ENCODE measurements at regions not wholly inside any gene's neighbourhood (a gene's known extent, or its start where the extent isn't known, plus 50 kb on each side); places are given as distances from the start of the nearest gene placed in this dataset.

DNA sequence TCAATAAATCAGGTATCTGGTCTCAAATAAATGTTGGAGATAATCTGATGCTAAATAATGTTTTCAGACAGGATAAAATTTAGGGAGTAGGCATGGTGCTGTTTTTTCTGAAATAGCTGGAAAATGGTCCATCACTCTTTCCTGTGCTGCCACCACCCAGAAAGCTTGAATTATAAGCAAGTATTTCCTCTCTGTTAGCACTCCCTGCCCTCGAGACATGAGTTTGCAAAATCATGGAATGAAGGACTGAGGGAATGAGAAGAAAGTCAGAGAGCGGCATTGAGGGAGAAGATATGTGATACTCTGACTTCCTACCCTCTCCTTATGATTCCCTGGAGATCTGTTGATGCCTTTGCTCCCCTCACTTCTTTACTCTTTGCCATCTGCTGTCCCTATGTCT, 1095.7 kb downstream of the IGSF11 start:
- TF ChIP-seq EZH2 (IDR thresholded peaks at IDR 0.05; ENCODE audit: insufficient read depth, poor library complexity, severe bottlenecking) (no peak), EZH2phosphoT487 (IDR thresholded peaks at IDR 0.05; ENCODE audit: insufficient read depth, low read depth) (no peak)

Data from GM23248 (cell line).